NT2/D1 (cell line): ENCODE measurements at regions not wholly inside any gene's neighbourhood (a gene's known extent, or its start where the extent isn't known, plus 50 kb on each side); places are given as distances from the start of the nearest gene placed in this dataset.

Source experiments
- DNase-seq: peaks from one replicate; pipeline ENCODE4 v3.0.0-alpha.2; 2011; ENCODE audit warnings: low read depth, low spot score
- H3K27me3 ChIP-seq: 2 replicates; pipeline ENCODE4 v1.6.0; 2011; ENCODE audit warnings: mild to moderate bottlenecking; ENCODE audit not compliant: insufficient read length, insufficient read depth
- H3K36me3 ChIP-seq: 2 replicates; pipeline ENCODE4 v1.6.1; 2011; ENCODE audit warnings: mild to moderate bottlenecking, low read length, mixed read lengths; ENCODE audit not compliant: insufficient read depth, insufficient read length
- H3K4me1 ChIP-seq: 2 replicates; pipeline ENCODE4 v1.5.1; 2011; ENCODE audit not compliant: insufficient read depth, insufficient read length
- H3K4me3 ChIP-seq: 2 replicates; pipeline ENCODE4 v1.5.1; 2011; ENCODE audit warnings: low read depth; ENCODE audit not compliant: insufficient read length
- H3K9ac ChIP-seq: 2 replicates; pipeline ENCODE4 v1.6.0; 2011; ENCODE audit warnings: low read depth; ENCODE audit not compliant: insufficient read length
- H3K9me3 ChIP-seq: 2 replicates; pipeline ENCODE4 v1.5.1; 2011; ENCODE audit warnings: mild to moderate bottlenecking, low read length; ENCODE audit not compliant: insufficient read depth
- SUZ12 ChIP-seq: IDR thresholded peaks from 2 replicates; pipeline ENCODE4 v1.6.1; 2011; ENCODE audit not compliant: insufficient read length, insufficient read depth; ENCODE audit errors: extremely low read depth
- YY1 ChIP-seq: IDR thresholded peaks from 2 replicates; pipeline ENCODE4 v1.6.1; 2011; ENCODE audit not compliant: insufficient read length, insufficient read depth
- ZNF274 ChIP-seq: IDR thresholded peaks from 2 replicates; pipeline ENCODE4 v1.6.1; 2011; ENCODE audit warnings: mild to moderate bottlenecking, low read depth, low read length

DNA sequence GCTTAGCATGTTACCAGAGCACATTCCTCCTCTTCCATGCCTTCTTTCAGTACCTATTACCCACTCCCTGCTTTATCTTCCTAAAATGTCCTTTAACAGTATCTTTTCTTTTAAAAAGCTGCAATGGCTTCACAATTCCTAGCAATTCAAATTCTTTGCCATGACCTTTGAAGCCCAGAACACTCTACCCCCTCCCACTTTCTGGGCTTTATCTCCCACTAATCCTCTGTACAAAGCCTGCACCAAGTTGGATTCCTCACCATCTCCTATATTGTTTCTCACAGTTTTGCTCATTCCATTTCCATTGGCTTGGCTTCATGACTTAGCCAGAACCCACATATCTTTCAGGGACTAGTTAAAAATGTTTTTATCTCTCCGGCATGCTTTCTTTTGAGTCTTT is 80.9 kb downstream of the FAM76B start:
- H3K9me3 ChIP-seq, result no peaks in the 10 kb centered on the region
- no peaks in the 10 kb centered on the region for H3K27me3 ChIP-seq
- H3K4me1 ChIP-seq, result no peaks in the 10 kb centered on the region
- TF ChIP-seq ZNF274, result no peak
- no peak overlapping the region for H3K9ac ChIP-seq
- DNase-seq, result no peak
- no peaks in the 10 kb centered on the region for H3K36me3 ChIP-seq
- no peak overlapping the region for H3K4me3 ChIP-seq

DNA sequence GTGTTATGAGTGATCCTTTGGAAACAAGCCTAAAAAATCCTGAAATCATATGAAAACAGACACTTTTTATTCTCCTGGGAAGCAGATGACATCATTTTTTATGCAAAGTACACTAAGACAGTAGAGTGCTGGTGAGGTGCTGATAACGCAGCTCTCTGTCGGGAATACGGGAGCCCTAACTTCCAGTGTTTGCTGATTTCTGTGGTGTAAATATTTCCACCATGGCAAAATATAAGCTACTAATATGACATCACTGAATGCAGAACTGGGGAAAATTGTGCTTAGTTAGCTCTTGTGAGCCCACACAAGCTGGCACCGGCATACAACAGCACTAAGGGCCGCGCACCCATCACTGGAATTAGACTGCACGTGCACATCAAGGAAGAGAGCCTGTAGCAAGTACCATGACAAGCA is 82.6 kb downstream of the FAM76B start:
- Histone ChIP-seq H3K36me3 (no peaks in the 10 kb centered on the region), H3K27me3 (no peaks in the 10 kb centered on the region), H3K9me3 (no peaks in the 10 kb centered on the region), H3K4me1 (no peaks in the 10 kb centered on the region), H3K9ac (no peak overlapping the region), H3K4me3 (no peak overlapping the region)
- TF ChIP-seq YY1 (no peak), ZNF274 (no peak), SUZ12 (no peak)
- DNase-seq, result no peak

DNA sequence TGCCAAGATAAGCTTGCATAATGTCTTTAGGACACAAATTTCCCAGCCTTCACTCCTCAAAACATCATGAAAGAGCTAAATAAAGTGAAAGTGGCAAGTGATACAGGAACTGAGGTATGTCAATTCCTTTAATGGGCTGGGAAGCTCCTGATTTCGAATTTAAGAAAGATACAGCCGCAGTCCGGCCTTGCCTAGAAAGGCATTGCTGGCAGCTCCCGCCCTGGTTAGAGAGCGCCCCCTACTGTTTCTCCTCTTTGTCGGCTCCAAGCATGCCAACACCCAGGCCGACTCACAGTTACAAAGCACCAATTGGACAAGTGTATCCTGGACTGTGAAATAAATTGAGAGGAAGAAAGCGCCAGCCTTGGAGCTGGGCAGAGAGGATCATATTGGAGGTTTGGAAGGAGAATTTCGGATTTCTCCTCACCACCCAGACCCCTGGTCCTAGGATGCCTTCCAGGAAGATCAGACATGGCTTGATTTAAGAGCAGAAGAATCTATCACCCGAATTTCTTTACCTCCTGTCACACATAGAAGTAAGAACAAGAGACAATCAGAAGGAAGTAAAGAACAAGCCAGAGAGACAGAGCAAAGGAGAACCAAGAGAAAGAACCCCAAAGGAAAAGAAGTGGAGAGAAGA is 84.0 kb downstream of the FAM76B start:
- H3K9me3 ChIP-seq, result no peaks in the 10 kb centered on the region
- no peak overlapping the region for H3K4me3 ChIP-seq
- DNase-seq, result peak; percentile 86
- TF ChIP-seq SUZ12 (no peak), YY1 (no peak), ZNF274 (no peak)
- H3K4me1 ChIP-seq, result no peaks in the 10 kb centered on the region
- no peaks in the 10 kb centered on the region for H3K36me3 ChIP-seq
- H3K9ac ChIP-seq, result no peak overlapping the region
- no peaks in the 10 kb centered on the region for H3K27me3 ChIP-seq

DNA sequence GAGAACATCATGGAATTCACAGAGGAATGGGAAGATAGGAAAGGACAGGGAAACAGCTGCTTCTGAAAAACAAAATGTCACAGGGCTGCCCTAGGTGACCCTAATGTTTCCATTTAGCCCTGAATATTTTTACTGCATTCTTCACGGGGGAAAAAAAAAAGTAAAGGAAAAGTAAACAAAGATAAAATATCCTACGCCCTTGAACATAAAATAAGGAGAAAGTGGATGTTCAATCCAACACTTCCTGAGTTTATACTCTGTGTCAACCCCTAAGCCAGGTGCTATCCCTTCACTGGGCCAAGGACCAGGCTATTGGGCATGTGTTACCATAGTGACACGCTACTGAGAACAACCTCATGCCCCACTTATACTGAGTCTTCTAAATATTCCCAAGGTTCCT is 84.7 kb downstream of the FAM76B start:
- Histone ChIP-seq H3K9ac (no peak overlapping the region), H3K4me3 (no peak overlapping the region), H3K9me3 (no peaks in the 10 kb centered on the region), H3K4me1 (no peaks in the 10 kb centered on the region), H3K36me3 (no peaks in the 10 kb centered on the region), H3K27me3 (no peaks in the 10 kb centered on the region)
- DNase-seq, result no peak
- no peak for TF ChIP-seq SUZ12
- no peak for TF ChIP-seq ZNF274
- TF ChIP-seq YY1, result no peak

DNA sequence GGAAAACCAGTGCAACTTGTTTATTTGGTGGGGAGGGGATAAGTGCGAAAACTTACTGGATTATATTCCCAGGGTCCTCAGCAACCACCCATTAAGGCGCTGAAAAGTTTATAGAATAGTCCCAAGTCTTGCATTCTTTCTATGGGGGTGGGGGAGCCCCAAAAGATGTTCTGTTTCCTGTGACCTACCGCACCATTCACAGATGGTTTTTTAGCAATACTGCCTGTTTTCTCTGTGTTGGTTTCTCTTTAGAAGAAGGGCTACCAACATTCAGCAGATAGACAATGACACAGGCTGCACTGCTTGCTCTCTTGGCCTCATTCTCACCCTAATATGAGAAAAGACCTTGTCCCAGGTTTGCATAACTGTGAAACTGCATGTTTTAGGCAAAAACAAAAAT is 86.5 kb downstream of the FAM76B start:
- Histone ChIP-seq H3K9ac (no peak overlapping the region), H3K4me1 (no peaks in the 10 kb centered on the region), H3K27me3 (no peaks in the 10 kb centered on the region), H3K4me3 (no peak overlapping the region), H3K9me3 (no peaks in the 10 kb centered on the region), H3K36me3 (no peaks in the 10 kb centered on the region)
- DNase-seq, result no peak
- TF ChIP-seq SUZ12 (no peak), YY1 (no peak), ZNF274 (no peak)

DNA sequence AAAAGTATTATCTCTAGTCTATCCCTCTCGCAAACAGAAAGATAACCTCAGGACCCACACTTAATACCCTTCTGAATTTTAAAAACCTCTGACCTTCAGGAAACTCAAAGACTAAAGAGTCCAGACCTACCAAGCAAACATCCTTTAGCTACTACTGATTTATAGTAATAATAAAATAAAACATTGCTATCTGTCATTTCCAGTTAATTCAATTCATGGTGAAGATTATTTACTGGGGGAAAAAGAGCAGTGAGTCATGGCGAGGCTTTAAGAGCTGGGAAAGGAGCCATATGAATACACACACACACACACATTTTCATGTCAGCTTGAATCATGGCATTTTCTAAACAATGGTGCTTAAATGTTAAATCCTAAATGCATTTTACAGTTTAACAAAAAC is 87.1 kb downstream of the FAM76B start:
- no peak for TF ChIP-seq ZNF274
- TF ChIP-seq SUZ12, result no peak
- no peak for TF ChIP-seq YY1
- Histone ChIP-seq H3K9me3 (no peaks in the 10 kb centered on the region), H3K4me3 (no peak overlapping the region), H3K36me3 (no peaks in the 10 kb centered on the region), H3K9ac (no peak overlapping the region), H3K4me1 (no peaks in the 10 kb centered on the region), H3K27me3 (no peaks in the 10 kb centered on the region)
- no peak for DNase-seq

DNA sequence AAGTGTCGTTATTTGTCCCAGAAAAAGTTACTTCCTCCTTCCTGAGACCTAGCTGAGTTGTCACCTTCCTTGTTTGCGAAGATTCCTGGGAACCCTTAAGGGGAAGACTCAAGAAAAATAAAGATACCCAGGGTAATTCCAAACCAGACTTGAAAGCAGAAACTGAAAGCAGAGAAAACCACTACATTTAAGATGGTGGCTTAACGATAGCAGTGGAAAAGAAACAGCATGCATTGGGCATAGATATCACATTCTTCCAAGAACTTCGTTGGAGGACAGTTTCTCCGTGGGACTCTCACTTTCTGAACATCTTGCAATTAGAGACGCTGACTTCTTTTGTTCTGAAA is 89.1 kb downstream of the FAM76B start:
- no peaks in the 10 kb centered on the region for H3K9me3 ChIP-seq
- H3K9ac ChIP-seq, result no peak overlapping the region
- H3K36me3 ChIP-seq, result no peaks in the 10 kb centered on the region
- TF ChIP-seq ZNF274, result no peak
- no peaks in the 10 kb centered on the region for H3K4me1 ChIP-seq
- no peak overlapping the region for H3K4me3 ChIP-seq
- H3K27me3 ChIP-seq, result no peaks in the 10 kb centered on the region
- no peak for DNase-seq

DNA sequence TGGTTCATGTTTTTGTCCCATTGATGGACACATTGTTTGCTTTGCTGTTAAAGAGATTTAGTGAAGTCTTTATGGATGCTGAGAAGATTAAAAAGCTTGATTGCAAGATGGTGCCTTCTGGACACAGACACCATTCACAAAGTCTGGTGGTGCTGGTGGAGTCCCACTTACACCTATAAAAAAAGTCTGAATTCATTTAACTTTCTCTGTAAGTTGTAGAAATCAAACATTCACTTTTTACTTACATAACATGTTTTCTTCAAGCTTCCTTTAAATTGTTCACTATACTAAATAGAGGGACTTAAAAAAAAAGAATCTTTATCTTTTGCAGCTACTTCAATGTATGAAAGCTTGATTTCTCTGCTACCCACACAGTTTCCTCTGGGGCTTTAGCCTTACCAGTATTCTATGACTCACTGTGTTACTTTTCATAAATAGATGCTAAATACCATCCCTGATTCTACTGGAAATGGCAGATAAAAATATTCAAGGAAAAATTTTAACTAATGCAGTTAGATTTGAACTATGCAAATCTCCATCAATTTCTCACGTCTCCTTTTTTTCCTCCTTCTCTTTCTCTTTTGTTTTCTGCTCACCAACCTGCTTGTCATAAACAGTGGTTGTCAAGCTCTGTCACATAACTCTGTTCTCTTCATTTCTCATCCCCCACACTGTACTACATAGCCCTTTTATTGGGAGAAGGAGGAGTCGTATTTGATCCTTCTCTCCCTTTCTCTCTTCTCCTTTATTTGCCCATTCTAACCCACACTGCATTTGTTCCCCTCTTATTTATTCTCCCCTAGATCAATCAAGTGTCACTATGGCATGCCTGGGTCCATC is 89.7 kb downstream of the FAM76B start:
- TF ChIP-seq YY1 (no peak), SUZ12 (no peak)
- no peaks in the 10 kb centered on the region for H3K4me1 ChIP-seq
- no peak overlapping the region for H3K9ac ChIP-seq
- DNase-seq, result no peak
- H3K4me3 ChIP-seq, result no peak overlapping the region
- no peaks in the 10 kb centered on the region for H3K27me3 ChIP-seq
- no peaks in the 10 kb centered on the region for H3K9me3 ChIP-seq
- no peaks in the 10 kb centered on the region for H3K36me3 ChIP-seq
